Fibroblast of the aortic adventitia (primary cell): ENCODE measurements at regions not wholly inside any gene's neighbourhood (a gene's known extent, or its start where the extent isn't known, plus 50 kb on each side); places are given as distances from the start of the nearest gene placed in this dataset.

Source experiments
- DNase-seq: peaks from one replicate; pipeline ENCODE4 v3.0.0-alpha.2; 2010; ENCODE audit warnings: low read depth
- H3K4me3 ChIP-seq: 2 replicates; pipeline ENCODE4 v1.5.1; 2011; ENCODE audit warnings: low read depth, mild to moderate bottlenecking, control low read depth, low read length, moderate library complexity
- TF ChIP-seq, protein P1 (sequence below): IDR thresholded peaks from 2 replicates; pipeline ENCODE4 v1.5.1; 2011; ENCODE audit warnings: mild to moderate bottlenecking, low read length, control low read depth, inconsistent platforms; ENCODE audit not compliant: insufficient read depth

DNA sequence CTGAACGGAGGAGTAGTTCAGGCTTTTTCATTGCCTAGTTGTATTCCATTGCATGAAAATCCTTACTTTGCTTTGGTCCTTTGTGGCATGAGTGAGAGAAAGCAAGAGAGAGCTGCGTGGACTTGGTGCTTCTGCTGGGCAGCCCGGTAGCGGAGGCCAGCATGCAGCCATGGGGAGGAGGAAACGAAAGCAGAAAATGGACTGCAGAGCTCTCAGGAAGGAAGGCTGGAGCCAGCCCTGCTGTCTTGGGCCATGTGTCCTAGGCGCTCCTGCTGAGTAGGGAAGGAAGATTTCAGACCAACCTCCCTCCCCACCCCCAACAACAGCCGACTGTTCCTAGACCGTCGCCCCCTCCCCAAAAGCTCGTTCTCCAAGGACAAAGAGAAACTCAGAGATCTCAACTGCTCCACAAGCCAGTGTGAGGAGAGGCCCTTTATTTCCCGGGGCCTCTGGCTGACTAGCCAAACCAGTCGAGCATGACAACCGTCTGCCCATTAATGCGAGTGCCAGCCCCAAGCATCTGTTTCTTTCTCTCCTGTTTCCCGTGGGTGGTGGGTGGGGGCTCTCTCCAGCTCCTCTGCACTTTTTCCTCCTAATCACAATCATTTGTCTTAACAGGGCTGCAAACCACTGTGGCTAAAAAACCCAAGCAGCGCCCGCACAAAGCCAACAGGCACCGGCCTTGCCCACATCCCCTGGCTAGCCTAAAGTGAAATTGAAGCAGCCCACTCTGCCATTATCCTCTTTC is 66.8 kb upstream of the FZD7 start:
- TF ChIP-seq, protein P1, sequence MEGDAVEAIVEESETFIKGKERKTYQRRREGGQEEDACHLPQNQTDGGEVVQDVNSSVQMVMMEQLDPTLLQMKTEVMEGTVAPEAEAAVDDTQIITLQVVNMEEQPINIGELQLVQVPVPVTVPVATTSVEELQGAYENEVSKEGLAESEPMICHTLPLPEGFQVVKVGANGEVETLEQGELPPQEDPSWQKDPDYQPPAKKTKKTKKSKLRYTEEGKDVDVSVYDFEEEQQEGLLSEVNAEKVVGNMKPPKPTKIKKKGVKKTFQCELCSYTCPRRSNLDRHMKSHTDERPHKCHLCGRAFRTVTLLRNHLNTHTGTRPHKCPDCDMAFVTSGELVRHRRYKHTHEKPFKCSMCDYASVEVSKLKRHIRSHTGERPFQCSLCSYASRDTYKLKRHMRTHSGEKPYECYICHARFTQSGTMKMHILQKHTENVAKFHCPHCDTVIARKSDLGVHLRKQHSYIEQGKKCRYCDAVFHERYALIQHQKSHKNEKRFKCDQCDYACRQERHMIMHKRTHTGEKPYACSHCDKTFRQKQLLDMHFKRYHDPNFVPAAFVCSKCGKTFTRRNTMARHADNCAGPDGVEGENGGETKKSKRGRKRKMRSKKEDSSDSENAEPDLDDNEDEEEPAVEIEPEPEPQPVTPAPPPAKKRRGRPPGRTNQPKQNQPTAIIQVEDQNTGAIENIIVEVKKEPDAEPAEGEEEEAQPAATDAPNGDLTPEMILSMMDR, result no peak
- H3K4me3 ChIP-seq, result no peak overlapping the region
- DNase-seq, result no peak

DNA sequence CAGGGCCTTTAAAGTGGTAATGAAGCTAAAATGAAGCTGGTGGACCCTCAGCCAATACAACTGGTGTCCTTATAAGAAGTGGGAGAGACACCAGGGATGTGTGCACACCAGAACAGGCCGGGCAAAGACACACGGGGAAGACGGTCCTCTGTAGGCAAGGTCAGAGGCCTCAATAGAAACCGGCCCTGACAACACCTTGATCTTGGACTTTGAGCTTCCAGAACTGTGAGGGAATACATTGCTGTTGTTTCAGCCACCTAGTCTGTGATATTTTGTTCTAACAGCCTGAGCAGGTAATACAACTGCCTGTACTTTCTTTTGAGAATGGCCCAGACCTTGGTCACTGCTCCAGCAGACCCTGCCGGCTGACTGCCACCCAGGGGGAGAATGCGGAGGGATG is 65.6 kb upstream of the FZD7 start:
- no peak for DNase-seq
- TF ChIP-seq, protein P1, result no peak
- H3K4me3 ChIP-seq, result no peak overlapping the region

DNA sequence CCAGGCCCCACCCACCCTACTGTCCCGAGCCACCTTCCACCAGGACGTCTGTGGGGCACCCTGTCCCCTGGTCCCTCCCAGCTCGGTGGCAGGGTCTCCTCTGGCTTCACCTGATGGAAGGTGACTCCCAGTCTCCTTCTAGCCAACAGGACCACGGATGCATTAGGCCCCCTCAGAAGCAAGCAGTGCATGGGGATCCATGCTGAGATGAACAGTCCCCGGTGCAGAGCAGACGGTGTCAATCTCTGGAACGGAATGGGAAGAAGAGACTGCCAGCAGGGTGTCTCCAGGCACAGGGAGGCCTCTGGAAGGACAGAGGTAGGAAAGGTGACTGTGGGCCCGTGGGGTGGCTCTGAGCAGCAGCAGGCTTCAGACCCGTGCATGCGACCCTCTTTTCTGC is 65.2 kb upstream of the FZD7 start:
- no peak overlapping the region for H3K4me3 ChIP-seq
- TF ChIP-seq, protein P1, result no peak
- DNase-seq, result no peak

DNA sequence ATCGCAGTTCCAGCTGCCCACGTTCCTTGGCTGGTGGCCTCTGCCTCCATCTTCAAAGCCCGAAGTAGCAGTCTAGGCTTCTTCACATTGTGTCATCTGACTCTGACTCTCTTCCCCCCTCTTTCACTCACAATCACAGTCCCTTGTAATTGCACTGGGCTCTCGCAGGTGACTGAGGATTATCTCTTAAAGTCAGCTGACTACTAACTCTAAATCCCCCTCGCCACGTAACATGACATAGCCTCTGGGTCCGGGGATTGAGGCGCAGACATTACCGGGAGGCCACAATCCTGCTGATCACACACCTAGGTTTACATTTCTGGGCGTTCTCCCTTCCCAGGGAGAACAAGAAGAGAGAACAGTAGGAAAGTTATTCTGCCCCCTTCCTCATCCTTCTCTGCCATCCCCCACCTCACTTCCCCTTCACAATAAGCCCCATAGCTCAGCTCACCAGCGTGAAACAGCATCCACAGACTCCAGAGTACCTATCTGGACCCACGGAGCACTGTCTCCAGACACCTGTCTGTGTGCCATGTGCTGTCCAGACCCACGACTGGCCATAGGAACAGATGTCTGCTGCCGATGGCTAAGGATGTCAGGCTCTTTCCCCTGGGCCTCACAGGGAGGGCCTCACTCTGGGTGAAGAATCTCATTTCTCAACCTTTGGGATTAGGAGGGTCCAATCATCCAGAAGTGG is 64.3 kb upstream of the FZD7 start:
- no peak for DNase-seq
- TF ChIP-seq, protein P1, result no peak
- no peak overlapping the region for H3K4me3 ChIP-seq

DNA sequence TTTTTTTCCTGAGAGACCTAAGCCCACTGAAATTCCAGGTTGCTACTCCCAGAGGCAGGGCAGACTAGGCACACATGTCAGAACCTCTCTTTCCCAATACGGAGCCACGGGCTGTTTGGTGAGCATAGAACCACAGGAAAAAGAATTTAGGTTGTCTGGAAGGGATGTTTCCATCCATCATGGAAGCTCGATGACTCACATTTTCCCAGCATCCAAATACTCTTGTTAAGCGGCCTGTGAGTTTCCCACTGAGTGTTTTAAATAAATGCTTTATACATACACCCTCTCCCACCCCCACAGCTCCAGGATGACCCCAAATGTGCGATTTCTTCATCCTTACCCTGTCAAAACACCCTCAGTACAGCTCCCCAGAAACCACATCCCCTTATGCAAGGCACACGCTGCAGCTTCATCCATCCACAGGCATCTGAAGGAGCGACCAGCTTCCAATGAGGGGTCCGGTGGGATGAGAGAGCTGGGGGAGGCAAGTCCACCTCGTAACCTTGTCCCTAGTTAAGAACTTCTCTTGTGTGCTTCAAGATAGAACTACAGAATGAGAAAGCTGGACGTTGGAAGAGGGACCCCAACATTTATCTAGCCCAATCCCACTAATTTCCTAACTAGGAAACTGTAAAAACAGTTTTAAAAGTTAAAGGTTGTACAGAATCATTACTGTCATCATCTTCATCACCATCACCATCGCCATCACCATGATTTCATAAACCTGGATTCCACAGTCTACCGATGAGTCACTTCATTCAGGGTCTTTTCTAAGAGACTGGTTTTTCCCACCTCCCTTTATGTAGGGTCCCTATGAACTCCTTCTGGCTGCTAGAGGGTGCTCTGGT is 63.5 kb upstream of the FZD7 start:
- TF ChIP-seq, protein P1, result no peak
- H3K4me3 ChIP-seq, result no peak overlapping the region
- peak; percentile 59 for DNase-seq

DNA sequence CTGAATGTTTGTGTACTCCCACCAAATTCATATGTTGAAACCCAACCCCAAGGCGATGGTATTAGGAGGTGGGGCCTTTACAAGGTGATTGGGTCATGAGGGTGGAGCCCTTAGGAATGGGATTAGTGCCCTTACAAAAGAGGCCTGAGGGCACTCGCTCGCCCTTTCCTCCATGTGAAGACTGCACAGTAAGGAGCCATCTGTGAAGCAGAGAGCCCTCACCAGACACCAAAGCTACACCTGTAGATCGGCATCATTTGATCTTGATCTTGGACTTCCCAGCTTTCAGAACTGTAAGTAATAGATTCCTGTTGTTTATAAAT is 62.9 kb upstream of the FZD7 start:
- no peak overlapping the region for H3K4me3 ChIP-seq
- TF ChIP-seq, protein P1, result no peak
- DNase-seq, result no peak
